ENCODE measurements at regions not wholly inside any gene's neighbourhood (a gene's known extent, or its start where the extent isn't known, plus 50 kb on each side); places are given as distances from the start of the nearest gene placed in this dataset.

- no peak overlapping the region for H3K4me3 ChIP-seq (ENCODE audit: low read length in 2 of 2)
- no peak overlapping the region for H2BK5ac ChIP-seq (ENCODE audit: low read length)
- DNase-seq (ENCODE audit: low spot score), result no peak
- no peak overlapping the region for H3K14ac ChIP-seq (ENCODE audit: low read length)
- no peak overlapping the region for H4K91ac ChIP-seq (ENCODE audit: low read depth, low read length, poor library complexity)
- H3K4me2 ChIP-seq (ENCODE audit: insufficient read depth, low read length, poor library complexity, severe bottlenecking), result no peak overlapping the region
- no peaks in the 10 kb centered on the region for H3K36me3 ChIP-seq (replicated peaks in 1 of 2; ENCODE audit: control insufficient read depth in 2 of 2, insufficient read depth in 2 of 2, low read length in 2 of 2)
- no peak overlapping the region for H2BK120ac ChIP-seq (ENCODE audit: low read depth, low read length)
- H3K79me1 ChIP-seq (ENCODE audit: low read depth, low read length), result no peaks in the 10 kb centered on the region
- H2BK15ac ChIP-seq (ENCODE audit: low read length), result peak overlapping the region; percentile 83
- H2AK5ac ChIP-seq (ENCODE audit: low read depth, low read length), result peak overlapping the region; percentile 65
- no peak overlapping the region for H4K8ac ChIP-seq (ENCODE audit: low read depth, low read length)
- peak overlapping the region; percentile 42 for H2BK12ac ChIP-seq (ENCODE audit: low read length)
- no peak overlapping the region for H3K23ac ChIP-seq (ENCODE audit: low read depth, low read length, poor library complexity)
- peak overlapping the region; percentile 39 for H3K9ac ChIP-seq (ENCODE audit: low read depth, low read length, poor library complexity)
- H3K27ac ChIP-seq (replicated peaks; ENCODE audit: low read length), result no peak overlapping the region
- peak overlapping the region; percentile 61 for H3K18ac ChIP-seq (ENCODE audit: low read length)
- H3K9me3 ChIP-seq (replicated peaks in 1 of 2; ENCODE audit: control insufficient read depth in 2 of 2, insufficient read depth in 1 of 2, low read depth in 1 of 2, low read length in 2 of 2), result peaks cover 0 to 4% of the 10 kb centered on the region in 2 donors
- no peaks in the 10 kb centered on the region for H3K27me3 ChIP-seq (ENCODE audit: control insufficient read depth in 3 of 3, insufficient read depth in 3 of 3, low read depth in 1 of 3, low read length in 3 of 3)
- peaks cover 26 to 44% of the 10 kb centered on the region in 2 donors for H3K4me1 ChIP-seq (ENCODE audit: control insufficient read depth in 2 of 2, insufficient read depth in 1 of 2, low read depth in 1 of 2, low read length in 2 of 2)
- H2AFZ ChIP-seq (ENCODE audit: low read length), result no peak overlapping the region
- no peak overlapping the region for H3K4ac ChIP-seq (ENCODE audit: low read length)
- no CpG with 5 or more reads among the region's 9 CpGs for WGBS, 2 donors (ENCODE audit: extremely low coverage in 2 of 2, insufficient read length in 2 of 2, insufficient replicate concordance in 1 of 2)
Observed at GRCh38 chr10:78437998-78438906, 404.6 kb downstream of the RPS24 start.

- no peak overlapping the region for H3K27ac ChIP-seq (replicated peaks; ENCODE audit: low read length)
- H2BK15ac ChIP-seq (ENCODE audit: low read length), result peak overlapping the region; percentile 83
- no peak overlapping the region for H2AFZ ChIP-seq (ENCODE audit: low read length)
- no peak overlapping the region for H4K91ac ChIP-seq (ENCODE audit: low read depth, low read length, poor library complexity)
- no peak overlapping the region for H2BK5ac ChIP-seq (ENCODE audit: low read length)
- peaks cover 22 to 38% of the 10 kb centered on the region in 2 donors for H3K4me1 ChIP-seq (ENCODE audit: control insufficient read depth in 2 of 2, insufficient read depth in 1 of 2, low read depth in 1 of 2, low read length in 2 of 2)
- H3K18ac ChIP-seq (ENCODE audit: low read length), result peak overlapping the region; percentile 88
- H3K4me3 ChIP-seq (ENCODE audit: low read length in 2 of 2), result no peak overlapping the region
- no peak overlapping the region for H3K4ac ChIP-seq (ENCODE audit: low read length)
- H3K27me3 ChIP-seq (ENCODE audit: control insufficient read depth in 3 of 3, insufficient read depth in 3 of 3, low read depth in 1 of 3, low read length in 3 of 3), result no peaks in the 10 kb centered on the region
- H3K4me2 ChIP-seq (ENCODE audit: insufficient read depth, low read length, poor library complexity, severe bottlenecking), result no peak overlapping the region
- no peak for DNase-seq (ENCODE audit: low spot score)
- no peaks in the 10 kb centered on the region for H3K79me1 ChIP-seq (ENCODE audit: low read depth, low read length)
- H3K23ac ChIP-seq (ENCODE audit: low read depth, low read length, poor library complexity), result peak overlapping the region; percentile 9
- H3K9me3 ChIP-seq (replicated peaks in 1 of 2; ENCODE audit: control insufficient read depth in 2 of 2, insufficient read depth in 1 of 2, low read depth in 1 of 2, low read length in 2 of 2), result peaks cover 0 to 4% of the 10 kb centered on the region in 2 donors
- no peak overlapping the region for H4K8ac ChIP-seq (ENCODE audit: low read depth, low read length)
- H2BK12ac ChIP-seq (ENCODE audit: low read length), result no peak overlapping the region
- no peak overlapping the region for H3K9ac ChIP-seq (ENCODE audit: low read depth, low read length, poor library complexity)
- H2BK120ac ChIP-seq (ENCODE audit: low read depth, low read length), result peak overlapping the region; percentile 57
- peak overlapping the region; percentile 65 for H2AK5ac ChIP-seq (ENCODE audit: low read depth, low read length)
- no peak overlapping the region for H3K14ac ChIP-seq (ENCODE audit: low read length)
- H3K36me3 ChIP-seq (replicated peaks in 1 of 2; ENCODE audit: control insufficient read depth in 2 of 2, insufficient read depth in 2 of 2, low read length in 2 of 2), result no peaks in the 10 kb centered on the region
- no CpG with 5 or more reads among the region's 12 CpGs for WGBS, 2 donors (ENCODE audit: extremely low coverage in 2 of 2, insufficient read length in 2 of 2, insufficient replicate concordance in 1 of 2)
Observed at GRCh38 chr10:78438907-78439809, 405.5 kb downstream of the RPS24 start.

- no peak overlapping the region for H4K8ac ChIP-seq (ENCODE audit: low read depth, low read length)
- no peak overlapping the region for H3K9ac ChIP-seq (ENCODE audit: low read depth, low read length, poor library complexity)
- H3K4me2 ChIP-seq (ENCODE audit: insufficient read depth, low read length, poor library complexity, severe bottlenecking), result no peak overlapping the region
- no peak overlapping the region for H2AFZ ChIP-seq (ENCODE audit: low read length)
- no peak overlapping the region for H3K4me3 ChIP-seq (ENCODE audit: low read length in 2 of 2)
- no peak overlapping the region for H3K4ac ChIP-seq (ENCODE audit: low read length)
- no peak overlapping the region for H2BK12ac ChIP-seq (ENCODE audit: low read length)
- H2BK5ac ChIP-seq (ENCODE audit: low read length), result no peak overlapping the region
- no peak overlapping the region for H2AK5ac ChIP-seq (ENCODE audit: low read depth, low read length)
- no peak overlapping the region for H2BK120ac ChIP-seq (ENCODE audit: low read depth, low read length)
- H2BK15ac ChIP-seq (ENCODE audit: low read length), result no peak overlapping the region
- H3K27me3 ChIP-seq (ENCODE audit: control insufficient read depth in 3 of 3, insufficient read depth in 3 of 3, low read depth in 1 of 3, low read length in 3 of 3), result no peaks in the 10 kb centered on the region
- H3K79me1 ChIP-seq (ENCODE audit: low read depth, low read length), result no peaks in the 10 kb centered on the region
- no peak overlapping the region for H3K23ac ChIP-seq (ENCODE audit: low read depth, low read length, poor library complexity)
- H3K36me3 ChIP-seq (replicated peaks in 1 of 2; ENCODE audit: control insufficient read depth in 2 of 2, insufficient read depth in 2 of 2, low read length in 2 of 2), result no peaks in the 10 kb centered on the region
- peaks cover 0 to 4% of the 10 kb centered on the region in 2 donors for H3K9me3 ChIP-seq (replicated peaks in 1 of 2; ENCODE audit: control insufficient read depth in 2 of 2, insufficient read depth in 1 of 2, low read depth in 1 of 2, low read length in 2 of 2)
- no peak overlapping the region for H3K14ac ChIP-seq (ENCODE audit: low read length)
- no peak for DNase-seq (ENCODE audit: low spot score)
- WGBS, 2 donors (ENCODE audit: extremely low coverage in 2 of 2, insufficient read length in 2 of 2, insufficient replicate concordance in 1 of 2), result no CpG with 5 or more reads among the region's 4 CpGs
- H3K18ac ChIP-seq (ENCODE audit: low read length), result no peak overlapping the region
- no peak overlapping the region for H3K27ac ChIP-seq (replicated peaks; ENCODE audit: low read length)
- peaks cover 8 to 20% of the 10 kb centered on the region in 2 donors for H3K4me1 ChIP-seq (ENCODE audit: control insufficient read depth in 2 of 2, insufficient read depth in 1 of 2, low read depth in 1 of 2, low read length in 2 of 2)
- no peak overlapping the region for H4K91ac ChIP-seq (ENCODE audit: low read depth, low read length, poor library complexity)
Observed at GRCh38 chr10:78441010-78441409, 407.3 kb downstream of the RPS24 start.

GRCh38 chr10:78441694-78442093, 408.0 kb downstream of the RPS24 start:
- DNase-seq (ENCODE audit: low spot score), result no peak
- H3K36me3 ChIP-seq (replicated peaks in 1 of 2; ENCODE audit: control insufficient read depth in 2 of 2, insufficient read depth in 2 of 2, low read length in 2 of 2), result no peaks in the 10 kb centered on the region
- no peak overlapping the region for H4K8ac ChIP-seq (ENCODE audit: low read depth, low read length)
- H3K4ac ChIP-seq (ENCODE audit: low read length), result no peak overlapping the region
- H3K27ac ChIP-seq (replicated peaks; ENCODE audit: low read length), result no peak overlapping the region
- no peaks in the 10 kb centered on the region for H3K27me3 ChIP-seq (ENCODE audit: control insufficient read depth in 3 of 3, insufficient read depth in 3 of 3, low read depth in 1 of 3, low read length in 3 of 3)
- no peak overlapping the region for H2BK15ac ChIP-seq (ENCODE audit: low read length)
- peaks cover 0 to 4% of the 10 kb centered on the region in 2 donors for H3K9me3 ChIP-seq (replicated peaks in 1 of 2; ENCODE audit: control insufficient read depth in 2 of 2, insufficient read depth in 1 of 2, low read depth in 1 of 2, low read length in 2 of 2)
- H3K4me2 ChIP-seq (ENCODE audit: insufficient read depth, low read length, poor library complexity, severe bottlenecking), result no peak overlapping the region
- H4K91ac ChIP-seq (ENCODE audit: low read depth, low read length, poor library complexity), result no peak overlapping the region
- H2AK5ac ChIP-seq (ENCODE audit: low read depth, low read length), result peak overlapping the region; percentile 48
- peaks cover 3 to 13% of the 10 kb centered on the region in 2 donors for H3K4me1 ChIP-seq (ENCODE audit: control insufficient read depth in 2 of 2, insufficient read depth in 1 of 2, low read depth in 1 of 2, low read length in 2 of 2)
- no peak overlapping the region for H2BK5ac ChIP-seq (ENCODE audit: low read length)
- no CpG with 5 or more reads among the region's 5 CpGs for WGBS, 2 donors (ENCODE audit: extremely low coverage in 2 of 2, insufficient read length in 2 of 2, insufficient replicate concordance in 1 of 2)
- no peaks in the 10 kb centered on the region for H3K79me1 ChIP-seq (ENCODE audit: low read depth, low read length)
- peak overlapping the region; percentile 19 for H2AFZ ChIP-seq (ENCODE audit: low read length)
- no peak overlapping the region for H2BK12ac ChIP-seq (ENCODE audit: low read length)
- no peak overlapping the region for H3K9ac ChIP-seq (ENCODE audit: low read depth, low read length, poor library complexity)
- H2BK120ac ChIP-seq (ENCODE audit: low read depth, low read length), result no peak overlapping the region
- H3K18ac ChIP-seq (ENCODE audit: low read length), result no peak overlapping the region
- no peak overlapping the region for H3K14ac ChIP-seq (ENCODE audit: low read length)
- H3K23ac ChIP-seq (ENCODE audit: low read depth, low read length, poor library complexity), result no peak overlapping the region
- no peak overlapping the region for H3K4me3 ChIP-seq (ENCODE audit: low read length in 2 of 2)

All from neuronal stem cell (in vitro differentiated cells).